NCI-H2227 treated with DMSO at 0.1 percent for 48 hours (cell line): ENCODE measurements at regions not wholly inside any gene's neighbourhood (a gene's known extent, or its start where the extent isn't known, plus 50 kb on each side); places are given as distances from the start of the nearest gene placed in this dataset.

Experiments used
- DNase-seq: peaks from one replicate; lab custom pipeline; 2025; lab: John Stamatoyannopoulos, UW

GRCh38 chr2:167424803-167425755, 536.8 kb downstream of the XIRP2 start:
- DNase-seq, result peak; percentile 40

- DNase-seq, result no peak
Measured at GRCh38 chr2:167424221-167424620, 535.9 kb downstream of the XIRP2 start.

DNA sequence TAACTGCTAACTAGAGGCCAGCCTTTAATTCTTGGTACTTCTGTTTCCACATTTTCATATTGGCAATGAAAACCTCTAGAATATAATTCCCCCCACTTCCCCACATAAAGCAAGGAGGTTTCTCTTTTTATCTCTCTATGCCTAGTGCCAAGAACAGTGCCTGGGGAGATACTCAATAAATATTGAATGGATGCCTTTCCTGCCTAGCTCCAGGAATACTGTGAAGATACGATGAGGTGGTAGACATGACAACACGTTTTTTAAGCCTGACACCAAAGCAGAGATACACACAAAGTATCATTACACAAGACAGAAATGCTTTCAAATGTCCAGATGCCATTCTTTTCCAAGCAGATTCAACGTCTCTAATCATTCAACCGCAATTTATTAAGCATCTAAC, 535.5 kb downstream of the XIRP2 start:
- DNase-seq, result no peak

GRCh38 chr2:167420211-167420610, 531.9 kb downstream of the XIRP2 start:
- no peak for DNase-seq

DNA sequence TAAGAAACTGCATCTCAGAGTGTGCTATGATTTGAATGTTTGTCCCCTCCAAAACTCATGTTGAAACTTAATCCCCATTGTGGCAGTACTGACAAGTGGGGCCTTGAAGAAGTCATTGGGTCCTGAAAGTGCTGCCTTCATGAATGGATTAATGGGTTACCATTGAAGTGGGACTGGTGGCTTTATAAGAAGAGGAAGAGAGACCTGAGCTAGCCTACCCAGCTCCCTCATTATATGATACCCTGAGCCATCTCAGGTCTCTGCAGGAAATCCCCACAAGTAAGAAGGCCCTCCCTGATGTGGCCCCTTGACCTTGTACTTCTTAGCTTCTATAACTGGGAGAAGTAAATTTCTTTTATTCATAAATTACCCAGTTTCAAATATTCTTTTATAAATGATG, 526.8 kb downstream of the XIRP2 start:
- no peak for DNase-seq

DNA sequence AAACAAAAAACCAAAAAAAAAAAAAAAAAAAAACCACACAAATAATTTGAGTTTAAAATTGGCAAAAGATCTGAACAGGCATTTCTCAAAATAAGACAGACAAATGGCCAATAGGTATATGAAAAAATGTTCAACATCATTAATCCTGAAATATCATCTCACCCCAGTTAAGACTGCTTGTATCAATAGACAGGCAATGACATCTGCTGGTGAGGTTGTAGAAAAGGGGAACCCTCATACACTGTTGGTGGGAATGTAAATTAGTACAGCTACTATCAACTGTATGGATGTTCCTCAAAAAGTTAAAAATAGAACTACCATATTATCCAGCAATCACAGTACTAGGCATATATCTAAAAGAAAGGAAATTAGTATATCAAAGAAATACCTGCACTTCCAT, 523.1 kb downstream of the XIRP2 start:
- no peak for DNase-seq

DNA sequence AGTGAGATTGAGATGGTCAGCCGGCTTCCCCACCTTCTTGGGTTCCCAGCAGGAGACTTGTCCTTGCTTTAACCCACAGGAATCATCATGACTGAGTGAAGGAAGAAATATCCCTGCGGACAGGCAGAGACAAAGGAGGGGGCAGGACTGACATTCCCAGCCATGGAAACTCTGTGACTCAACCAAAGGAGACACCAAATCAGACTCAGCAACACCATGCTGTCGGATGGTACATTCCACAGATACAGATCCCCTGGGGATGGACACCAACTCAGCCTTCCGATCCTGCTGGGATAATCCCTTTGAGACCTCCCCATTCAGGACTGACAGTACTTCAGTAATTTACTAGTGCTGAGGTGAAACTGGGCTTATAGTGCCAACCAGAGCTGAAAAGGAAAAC, 518.3 kb downstream of the XIRP2 start:
- DNase-seq, result no peak

DNA sequence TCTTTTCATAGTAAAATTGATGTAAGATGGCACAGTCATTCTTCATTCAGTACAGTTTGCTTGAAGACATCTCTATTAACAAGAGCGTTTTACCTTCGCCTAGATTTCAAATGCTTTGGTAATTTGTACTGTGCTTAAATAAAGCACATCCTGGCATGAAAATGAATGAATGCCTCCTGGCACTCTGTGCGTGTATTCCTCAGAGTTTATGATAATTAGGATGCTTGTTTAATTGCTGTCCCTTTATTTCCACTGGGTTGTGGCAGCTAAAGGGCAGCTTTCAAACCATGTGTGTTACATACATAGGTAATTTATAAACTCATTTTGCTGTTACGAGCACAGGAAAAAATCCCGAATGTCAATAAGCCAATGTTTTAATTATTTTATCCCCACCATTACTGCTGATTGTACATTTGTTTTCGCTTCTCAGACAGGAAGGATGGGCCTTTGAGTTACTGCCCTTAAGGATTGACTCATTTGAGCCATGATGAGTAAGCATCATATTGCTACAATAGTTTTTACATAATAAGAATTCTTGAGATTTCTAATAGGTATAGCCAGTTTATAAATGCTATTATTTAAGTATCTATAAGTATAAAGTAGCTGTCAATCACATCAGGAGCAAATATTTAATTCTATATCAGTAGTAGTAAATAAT, 516.5 kb downstream of the XIRP2 start:
- DNase-seq, result no peak

GRCh38 chr2:167401309-167401708, 513.0 kb downstream of the XIRP2 start:
- no peak for DNase-seq

DNA sequence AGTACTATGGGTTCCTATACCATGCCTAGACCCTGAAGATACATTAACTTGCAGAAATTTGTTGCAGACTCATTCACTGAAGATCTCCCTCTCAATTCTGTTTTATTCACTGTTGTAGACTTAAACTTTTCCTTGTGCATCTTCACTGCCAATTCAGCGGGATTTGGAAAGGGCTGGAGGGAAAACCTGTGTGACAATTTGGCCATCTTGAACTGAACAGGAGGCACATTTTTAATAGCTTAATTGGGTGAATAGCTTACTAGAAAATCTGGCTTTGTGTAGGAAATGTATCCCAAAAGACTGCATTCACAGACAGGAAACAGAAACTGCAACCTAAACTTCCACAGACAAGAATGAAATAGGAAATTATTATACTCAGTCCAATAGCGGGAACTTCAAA, 512.3 kb downstream of the XIRP2 start:
- no peak for DNase-seq

- no peak for DNase-seq
Measured at GRCh38 chr2:167398873-167399272, 510.6 kb downstream of the XIRP2 start.

DNA sequence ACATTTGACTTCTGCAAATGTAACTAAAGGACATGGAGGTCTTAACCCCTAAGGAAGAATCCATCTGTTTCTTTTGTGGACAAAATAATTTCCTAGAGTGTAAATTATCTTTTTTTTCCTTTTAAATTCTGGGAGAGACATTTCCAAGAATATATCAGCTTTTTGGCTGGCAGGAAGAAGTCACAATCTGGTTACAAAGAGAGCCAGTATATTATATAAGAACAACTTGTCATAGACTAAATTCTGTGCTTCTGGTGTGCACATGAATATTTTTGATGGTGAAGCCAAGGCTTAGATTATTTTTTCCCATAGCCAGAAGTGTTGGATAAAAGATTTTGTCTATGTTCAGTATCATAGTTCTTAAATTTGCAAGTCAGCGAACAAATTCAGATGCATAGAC, 500.6 kb downstream of the XIRP2 start:
- DNase-seq, result no peak

DNA sequence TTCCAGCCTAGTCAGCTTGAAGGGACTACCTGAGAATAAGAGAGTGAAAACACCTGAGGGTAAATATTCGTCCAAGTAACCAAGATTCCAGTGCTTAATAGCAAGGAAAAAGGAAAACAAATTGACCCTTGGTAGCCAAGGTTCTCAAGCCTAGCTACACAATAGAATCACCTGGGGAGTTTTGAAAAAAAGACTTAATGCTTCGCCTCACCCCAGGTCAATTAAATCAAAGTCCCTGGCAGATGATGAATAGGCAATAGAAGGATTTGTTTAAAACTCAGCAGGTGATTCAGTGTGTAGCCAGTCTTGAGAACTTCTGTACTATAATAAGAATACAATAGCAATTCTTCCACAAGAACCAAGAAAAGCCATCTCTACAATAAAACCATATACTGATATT, 500.2 kb downstream of the XIRP2 start:
- DNase-seq, result peak; percentile 98

- no peak for DNase-seq
Measured at GRCh38 chr2:167386694-167387093, 498.4 kb downstream of the XIRP2 start.

DNA sequence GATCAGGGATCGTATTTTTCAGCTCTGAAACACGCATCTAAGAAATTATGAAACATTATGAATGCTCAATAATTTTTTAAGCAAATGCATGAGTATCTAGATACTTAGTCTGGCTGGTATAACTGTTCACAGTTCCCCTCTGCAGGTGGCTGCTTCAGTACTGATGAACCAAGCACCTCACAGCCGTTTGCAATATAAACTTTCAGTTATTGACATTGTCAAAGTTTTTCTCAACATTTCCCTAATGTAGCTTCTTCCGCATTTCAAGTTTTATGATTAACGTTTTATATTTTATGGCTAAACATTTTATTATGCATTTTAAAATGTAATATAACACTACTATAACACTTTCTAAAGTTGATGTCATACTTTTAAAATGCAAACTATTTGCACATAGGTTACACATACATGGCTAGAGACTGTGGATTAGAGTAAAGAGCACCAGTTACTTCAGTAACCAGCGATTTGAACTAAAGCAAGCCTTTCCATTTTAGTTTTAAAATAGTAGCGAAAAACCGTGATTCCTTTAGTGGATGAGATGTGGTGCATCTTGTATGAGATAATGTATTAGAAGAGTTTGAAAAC, 495.4 kb downstream of the XIRP2 start:
- no peak for DNase-seq

- DNase-seq, result no peak
Measured at GRCh38 chr2:167381349-167381748, 493.1 kb downstream of the XIRP2 start.

DNA sequence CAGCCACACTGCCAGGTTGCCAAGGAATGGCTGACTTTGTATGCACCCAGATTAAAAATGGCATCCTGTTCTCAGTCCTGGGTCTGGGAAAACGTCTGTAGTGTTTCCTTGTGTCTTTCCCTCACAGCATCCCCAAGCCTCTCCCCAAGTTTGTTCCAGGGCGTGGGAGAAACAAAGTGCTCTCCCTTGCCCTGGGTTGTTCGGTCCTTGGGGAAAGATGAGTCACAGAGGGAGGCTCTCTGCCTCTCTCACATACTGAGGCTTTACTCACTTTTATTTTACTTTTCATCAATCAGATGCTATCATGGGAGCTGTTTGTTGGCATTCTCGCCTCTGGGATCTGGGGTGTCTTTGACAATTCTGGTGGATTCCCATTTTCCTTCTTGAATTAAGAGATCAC, 492.3 kb downstream of the XIRP2 start:
- DNase-seq, result no peak

- DNase-seq, result no peak
Measured at GRCh38 chr2:167380094-167380493, 491.8 kb downstream of the XIRP2 start.

- no peak for DNase-seq
Measured at GRCh38 chr2:167369083-167369482, 480.8 kb downstream of the XIRP2 start.

- DNase-seq, result no peak
Measured at GRCh38 chr2:167368371-167368770, 480.1 kb downstream of the XIRP2 start.

DNA sequence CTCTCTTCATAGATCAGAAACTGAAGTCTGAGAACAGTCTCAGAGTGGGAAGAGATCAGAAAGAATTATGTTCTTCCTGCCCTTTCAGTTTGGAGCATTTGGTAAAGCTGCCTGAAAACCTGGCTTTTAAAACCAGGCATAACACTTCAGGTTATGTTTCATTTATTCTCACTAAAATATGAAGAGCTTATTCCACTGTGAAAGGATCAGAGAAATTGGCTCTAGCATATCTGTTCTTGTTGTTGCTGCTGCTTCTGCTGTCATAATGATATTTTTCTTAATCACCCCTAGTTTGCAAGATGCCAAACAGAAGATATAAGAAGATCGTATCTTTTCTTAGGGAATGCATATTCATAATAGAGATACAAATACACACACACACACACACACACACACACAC, 476.9 kb downstream of the XIRP2 start:
- no peak for DNase-seq

DNA sequence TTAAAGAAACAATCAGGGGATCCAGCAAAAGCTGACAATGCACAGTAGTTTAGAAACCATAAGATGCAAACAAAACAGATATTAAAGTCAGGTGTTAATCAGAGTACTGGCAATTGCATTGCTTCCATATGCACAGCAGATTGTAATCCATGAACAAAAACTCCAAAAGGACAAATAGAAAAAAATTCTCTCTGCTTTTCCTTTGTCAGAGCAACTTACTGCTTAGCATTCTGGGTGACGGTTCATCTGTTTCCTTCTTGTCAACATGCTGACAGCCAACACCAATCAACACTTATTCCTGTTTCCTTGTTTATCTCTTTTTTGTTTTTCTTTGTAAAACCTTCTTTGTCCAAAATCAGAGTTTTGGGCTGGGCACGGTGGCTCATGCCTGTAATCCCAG, 473.1 kb downstream of the XIRP2 start:
- no peak for DNase-seq

GRCh38 chr2:167355821-167356220, 467.5 kb downstream of the XIRP2 start:
- no peak for DNase-seq
